Nephron progenitor cell (in vitro differentiated cells): ENCODE measurements at regions not wholly inside any gene's neighbourhood (a gene's known extent, or its start where the extent isn't known, plus 50 kb on each side); places are given as distances from the start of the nearest gene placed in this dataset.
"Not testable (repeated sequence)": the region's sequence is repeated elsewhere in the genome, so short reads cannot be mapped to it uniquely, and the experiment has no call there.

ENCODE experiments used
- DNase-seq: peaks from one replicate; pipeline ENCODE4 v3.0.0; 2021
- H3K27ac Mint-ChIP-seq: 2 replicates; pipeline ENCODE4 v1.8.0; 2021; ENCODE audit warnings: mild to moderate bottlenecking, moderate library complexity, mixed read lengths
- H3K27me3 Mint-ChIP-seq: 2 replicates; pipeline ENCODE4 v1.8.0; 2021; ENCODE audit warnings: mild to moderate bottlenecking, low read depth, mixed read lengths; ENCODE audit not compliant: poor library complexity
- H3K36me3 Mint-ChIP-seq: 2 replicates; pipeline ENCODE4 v1.8.0; 2021; ENCODE audit warnings: low read depth, mixed read lengths
- H3K4me1 Mint-ChIP-seq: 2 replicates; pipeline ENCODE4 v1.8.0; 2021; ENCODE audit warnings: mixed read lengths
- H3K4me3 Mint-ChIP-seq: 2 replicates; pipeline ENCODE4 v1.8.0; 2021; ENCODE audit warnings: mild to moderate bottlenecking, moderate library complexity, mixed read lengths
- H3K9me3 Mint-ChIP-seq: 2 replicates; pipeline ENCODE4 v1.8.0; 2021; ENCODE audit warnings: mild to moderate bottlenecking, moderate library complexity, mixed read lengths
- CTCF ChIP-seq: fragments of 200-600 bp; sonication (generic); IDR thresholded peaks from 2 replicates; pipeline ENCODE4 v1.5.0; 2021; ENCODE audit warnings: antibody characterized with exemption

GRCh38 chr15:25251700-25252390 lies 187.0 kb downstream of the UBE3A start:
- H3K27ac Mint-ChIP-seq: no peak overlapping the region
- H3K4me3 Mint-ChIP-seq: no peak overlapping the region
- H3K36me3 Mint-ChIP-seq: no peaks in the 10 kb centered on the region
- no peaks in the 10 kb centered on the region for H3K27me3 Mint-ChIP-seq
- no peak for TF ChIP-seq CTCF
- no peak for DNase-seq
- H3K9me3 Mint-ChIP-seq: peaks cover 73% of the 10 kb centered on the region
- H3K4me1 Mint-ChIP-seq: no peaks in the 10 kb centered on the region

GRCh38 chr15:25253048-25253973 lies 185.5 kb downstream of the UBE3A start:
- H3K4me3 Mint-ChIP-seq, H3K27ac Mint-ChIP-seq, H3K4me1 Mint-ChIP-seq, H3K27me3 Mint-ChIP-seq, DNase-seq, H3K36me3 Mint-ChIP-seq: not testable (repeated sequence)
- peaks cover 75% of the 10 kb centered on the region for H3K9me3 Mint-ChIP-seq

GRCh38 chr15:25268166-25268565 lies 170.7 kb downstream of the UBE3A start:
- Mint-ChIP-seq H3K9me3 (peaks cover 6% of the 10 kb centered on the region), H3K4me3 (no peak overlapping the region)

More at GRCh38 chr15:25268166-25268565, 170.7 kb downstream of the UBE3A start:
- Mint-ChIP-seq H3K27ac (no peak overlapping the region), H3K27me3 (no peaks in the 10 kb centered on the region), H3K36me3 (no peaks in the 10 kb centered on the region), H3K4me1 (no peaks in the 10 kb centered on the region)
- no peak for DNase-seq
- TF ChIP-seq CTCF: peak; percentile 20
